ENCODE measurements at regions not wholly inside any gene's neighbourhood (a gene's known extent, or its start where the extent isn't known, plus 50 kb on each side); places are given as distances from the start of the nearest gene placed in this dataset.

- no peaks in the 10 kb centered on the region for H3K9me3 ChIP-seq (ENCODE audit: control insufficient read depth, low read depth, low read length)
- H3K4me1 ChIP-seq (ENCODE audit: control insufficient read depth, low read depth, low read length) = no peaks in the 10 kb centered on the region
- H3K4me3 ChIP-seq (ENCODE audit: low read length) = no peak overlapping the region
- H3K27ac ChIP-seq (ENCODE audit: low read length) = no peak overlapping the region
- H3K9ac ChIP-seq (ENCODE audit: low read length) = no peak overlapping the region
- H3K27me3 ChIP-seq (ENCODE audit: control insufficient read depth, insufficient read depth, low read length) = no peaks in the 10 kb centered on the region
- no peaks in the 10 kb centered on the region for H3K36me3 ChIP-seq (ENCODE audit: control insufficient read depth, low read depth, low read length)
These were observed 174.3 kb downstream of the C1D start for GRCh38 chr2:67888351-67889005.

GRCh38 chr2:67889056-67889455 lies 173.7 kb downstream of the C1D start:
- no peak overlapping the region for H3K9ac ChIP-seq (ENCODE audit: low read length)
- H3K27me3 ChIP-seq (ENCODE audit: control insufficient read depth, insufficient read depth, low read length) = no peaks in the 10 kb centered on the region

GRCh38 chr2:67891642-67892041 lies 171.2 kb downstream of the C1D start:
- H3K36me3 ChIP-seq (ENCODE audit: control insufficient read depth, low read depth, low read length) = no peaks in the 10 kb centered on the region
- peaks cover 10% of the 10 kb centered on the region for H3K27me3 ChIP-seq (ENCODE audit: control insufficient read depth, insufficient read depth, low read length)
- H3K27ac ChIP-seq (ENCODE audit: low read length) = no peak overlapping the region
- peaks cover 14% of the 10 kb centered on the region for H3K4me1 ChIP-seq (ENCODE audit: control insufficient read depth, low read depth, low read length)
- H3K9ac ChIP-seq (ENCODE audit: low read length) = no peak overlapping the region
- no peaks in the 10 kb centered on the region for H3K9me3 ChIP-seq (ENCODE audit: control insufficient read depth, low read depth, low read length)
- H3K4me3 ChIP-seq (ENCODE audit: low read length) = no peak overlapping the region

More at GRCh38 chr2:67889056-67889455, 173.7 kb downstream of the C1D start:
- Histone ChIP-seq H3K4me1 (ENCODE audit: control insufficient read depth, low read depth, low read length) (no peaks in the 10 kb centered on the region), H3K36me3 (ENCODE audit: control insufficient read depth, low read depth, low read length) (no peaks in the 10 kb centered on the region), H3K27ac (ENCODE audit: low read length) (no peak overlapping the region), H3K9me3 (ENCODE audit: control insufficient read depth, low read depth, low read length) (no peaks in the 10 kb centered on the region), H3K4me3 (ENCODE audit: low read length) (no peak overlapping the region)

- no peak overlapping the region for H3K27ac ChIP-seq (ENCODE audit: low read length)
- H3K9ac ChIP-seq (ENCODE audit: low read length) = no peak overlapping the region
- H3K27me3 ChIP-seq (ENCODE audit: control insufficient read depth, insufficient read depth, low read length) = peaks cover 17% of the 10 kb centered on the region
- no peak overlapping the region for H3K4me3 ChIP-seq (ENCODE audit: low read length)
- H3K36me3 ChIP-seq (ENCODE audit: control insufficient read depth, low read depth, low read length) = no peaks in the 10 kb centered on the region
- H3K9me3 ChIP-seq (ENCODE audit: control insufficient read depth, low read depth, low read length) = no peaks in the 10 kb centered on the region
- peaks cover 14% of the 10 kb centered on the region for H3K4me1 ChIP-seq (ENCODE audit: control insufficient read depth, low read depth, low read length)
These were observed 170.4 kb downstream of the C1D start for GRCh38 chr2:67892339-67892846.

- Histone ChIP-seq H3K27me3 (ENCODE audit: control insufficient read depth, insufficient read depth, low read length) (peaks cover 35% of the 10 kb centered on the region), H3K9ac (ENCODE audit: low read length) (no peak overlapping the region), H3K4me1 (ENCODE audit: control insufficient read depth, low read depth, low read length) (peaks cover 25% of the 10 kb centered on the region), H3K9me3 (ENCODE audit: control insufficient read depth, low read depth, low read length) (no peaks in the 10 kb centered on the region), H3K4me3 (ENCODE audit: low read length) (no peak overlapping the region), H3K27ac (ENCODE audit: low read length) (no peak overlapping the region), H3K36me3 (ENCODE audit: control insufficient read depth, low read depth, low read length) (no peaks in the 10 kb centered on the region)
These were observed 167.4 kb downstream of the C1D start for GRCh38 chr2:67895227-67895941.

GRCh38 chr2:67896076-67896475 lies 166.7 kb downstream of the C1D start:
- Histone ChIP-seq H3K9me3 (ENCODE audit: control insufficient read depth, low read depth, low read length) (no peaks in the 10 kb centered on the region), H3K9ac (ENCODE audit: low read length) (no peak overlapping the region), H3K27ac (ENCODE audit: low read length) (no peak overlapping the region), H3K4me3 (ENCODE audit: low read length) (no peak overlapping the region), H3K4me1 (ENCODE audit: control insufficient read depth, low read depth, low read length) (peaks cover 25% of the 10 kb centered on the region), H3K36me3 (ENCODE audit: control insufficient read depth, low read depth, low read length) (no peaks in the 10 kb centered on the region), H3K27me3 (ENCODE audit: control insufficient read depth, insufficient read depth, low read length) (peaks cover 35% of the 10 kb centered on the region)

GRCh38 chr2:67896476-67896875 lies 166.3 kb downstream of the C1D start:
- Histone ChIP-seq H3K27me3 (ENCODE audit: control insufficient read depth, insufficient read depth, low read length) (peaks cover 35% of the 10 kb centered on the region), H3K27ac (ENCODE audit: low read length) (no peak overlapping the region), H3K36me3 (ENCODE audit: control insufficient read depth, low read depth, low read length) (no peaks in the 10 kb centered on the region), H3K9me3 (ENCODE audit: control insufficient read depth, low read depth, low read length) (no peaks in the 10 kb centered on the region), H3K9ac (ENCODE audit: low read length) (no peak overlapping the region), H3K4me1 (ENCODE audit: control insufficient read depth, low read depth, low read length) (peaks cover 25% of the 10 kb centered on the region), H3K4me3 (ENCODE audit: low read length) (no peak overlapping the region)

GRCh38 chr2:67898595-67898994 lies 164.2 kb downstream of the C1D start:
- Histone ChIP-seq H3K9me3 (ENCODE audit: control insufficient read depth, low read depth, low read length) (no peaks in the 10 kb centered on the region), H3K4me3 (ENCODE audit: low read length) (no peak overlapping the region), H3K27ac (ENCODE audit: low read length) (no peak overlapping the region), H3K27me3 (ENCODE audit: control insufficient read depth, insufficient read depth, low read length) (peaks cover 35% of the 10 kb centered on the region), H3K9ac (ENCODE audit: low read length) (no peak overlapping the region), H3K4me1 (ENCODE audit: control insufficient read depth, low read depth, low read length) (peaks cover 25% of the 10 kb centered on the region), H3K36me3 (ENCODE audit: control insufficient read depth, low read depth, low read length) (no peaks in the 10 kb centered on the region)

GRCh38 chr2:67899187-67899586 lies 163.6 kb downstream of the C1D start:
- Histone ChIP-seq H3K9me3 (ENCODE audit: control insufficient read depth, low read depth, low read length) (no peaks in the 10 kb centered on the region), H3K9ac (ENCODE audit: low read length) (no peak overlapping the region), H3K27ac (ENCODE audit: low read length) (no peak overlapping the region), H3K36me3 (ENCODE audit: control insufficient read depth, low read depth, low read length) (no peaks in the 10 kb centered on the region), H3K4me3 (ENCODE audit: low read length) (no peak overlapping the region), H3K4me1 (ENCODE audit: control insufficient read depth, low read depth, low read length) (peaks cover 25% of the 10 kb centered on the region), H3K27me3 (ENCODE audit: control insufficient read depth, insufficient read depth, low read length) (peaks cover 35% of the 10 kb centered on the region)

GRCh38 chr2:67900826-67901225 lies 162.0 kb downstream of the C1D start:
- peaks cover 33% of the 10 kb centered on the region for H3K27me3 ChIP-seq (ENCODE audit: control insufficient read depth, insufficient read depth, low read length)
- no peak overlapping the region for H3K9ac ChIP-seq (ENCODE audit: low read length)
- H3K4me1 ChIP-seq (ENCODE audit: control insufficient read depth, low read depth, low read length) = peaks cover 21% of the 10 kb centered on the region
- no peak overlapping the region for H3K27ac ChIP-seq (ENCODE audit: low read length)
- no peaks in the 10 kb centered on the region for H3K36me3 ChIP-seq (ENCODE audit: control insufficient read depth, low read depth, low read length)
- H3K9me3 ChIP-seq (ENCODE audit: control insufficient read depth, low read depth, low read length) = no peaks in the 10 kb centered on the region
- H3K4me3 ChIP-seq (ENCODE audit: low read length) = no peak overlapping the region

- no peaks in the 10 kb centered on the region for H3K36me3 ChIP-seq (ENCODE audit: control insufficient read depth, low read depth, low read length)
- H3K27me3 ChIP-seq (ENCODE audit: control insufficient read depth, insufficient read depth, low read length) = no peaks in the 10 kb centered on the region
- H3K4me1 ChIP-seq (ENCODE audit: control insufficient read depth, low read depth, low read length) = peaks cover 4% of the 10 kb centered on the region
- no peaks in the 10 kb centered on the region for H3K9me3 ChIP-seq (ENCODE audit: control insufficient read depth, low read depth, low read length)
- no peak overlapping the region for H3K4me3 ChIP-seq (ENCODE audit: low read length)
- H3K27ac ChIP-seq (ENCODE audit: low read length) = no peak overlapping the region
- H3K9ac ChIP-seq (ENCODE audit: low read length) = no peak overlapping the region
These were observed 158.2 kb downstream of the C1D start for GRCh38 chr2:67904566-67904965.

GRCh38 chr2:67904966-67905365 lies 157.8 kb downstream of the C1D start:
- Histone ChIP-seq H3K9me3 (ENCODE audit: control insufficient read depth, low read depth, low read length) (no peaks in the 10 kb centered on the region), H3K4me3 (ENCODE audit: low read length) (no peak overlapping the region), H3K9ac (ENCODE audit: low read length) (no peak overlapping the region), H3K4me1 (ENCODE audit: control insufficient read depth, low read depth, low read length) (peaks cover 4% of the 10 kb centered on the region), H3K36me3 (ENCODE audit: control insufficient read depth, low read depth, low read length) (no peaks in the 10 kb centered on the region), H3K27ac (ENCODE audit: low read length) (no peak overlapping the region), H3K27me3 (ENCODE audit: control insufficient read depth, insufficient read depth, low read length) (no peaks in the 10 kb centered on the region)

Data from iPS-18a (cell line).